MCF 10A (cell line): ENCODE measurements at regions not wholly inside any gene's neighbourhood (a gene's known extent, or its start where the extent isn't known, plus 50 kb on each side); places are given as distances from the start of the nearest gene placed in this dataset.

ENCODE experiments used
- BruUV-seq: library from RNA; stranded (reverse); fragments of 400-500 nt; replicated peaks from 2 replicates; lab custom pipeline; 2021; lab: Mats Ljungman, UMichigan
- CTCF ChIA-PET: fragments of 300-600 bp; sonication (Branson Sonifier 250); formaldehyde crosslinking; extraction: SDS; loops from one replicate; lab custom pipeline; 2021; ENCODE audit warnings: antibody characterized with exemption, inconsistent platforms; lab: Yijun Ruan, JAX
- POLR2A ChIA-PET: fragments of 300-600, 350-650 bp; sonication (Branson Sonifier 250); formaldehyde crosslinking; extraction: SDS; loops from one replicate; lab custom pipeline; 2020; ENCODE audit warnings: antibody characterized with exemption, inconsistent platforms; lab: Yijun Ruan, JAX
- DNase-seq: peaks from one replicate; pipeline ENCODE4 v3.0.0-alpha.2; 2018; ENCODE audit not compliant: unreplicated experiment
- H3K27ac Mint-ChIP-seq: one replicate; pipeline ENCODE4 v1.8.0; 2022; ENCODE audit warnings: mild to moderate bottlenecking, low read depth, mixed read lengths; ENCODE audit not compliant: unreplicated experiment
- H3K27me3 Mint-ChIP-seq: one replicate; pipeline ENCODE4 v1.8.0; 2022; ENCODE audit warnings: mixed read lengths; ENCODE audit not compliant: insufficient read depth, unreplicated experiment
- H3K36me3 Mint-ChIP-seq: one replicate; pipeline ENCODE4 v1.8.0; 2022; ENCODE audit warnings: mild to moderate bottlenecking, moderate library complexity, mixed read lengths; ENCODE audit not compliant: insufficient read depth, unreplicated experiment
- H3K4me1 Mint-ChIP-seq: one replicate; pipeline ENCODE4 v1.8.0; 2022; ENCODE audit warnings: mixed read lengths; ENCODE audit not compliant: insufficient read depth, unreplicated experiment
- H3K4me3 Mint-ChIP-seq: one replicate; pipeline ENCODE4 v1.8.0; 2022; ENCODE audit warnings: mild to moderate bottlenecking, moderate library complexity, mixed read lengths; ENCODE audit not compliant: unreplicated experiment
- H3K9me3 Mint-ChIP-seq: one replicate; pipeline ENCODE4 v1.8.0; 2022; ENCODE audit warnings: mixed read lengths; ENCODE audit not compliant: unreplicated experiment
- intact Hi-C: fragments of 100-400 bp; cut with micrococcal nuclease; formaldehyde crosslinking; loops from 2 replicates; pipeline ENCODE4 v1.14.1; 2022
- TF ChIP-seq, protein P1 (sequence below): fragments of 200-600 bp; IDR thresholded peaks from one replicate; pipeline ENCODE4 v1.8.0; 2022; ENCODE audit warnings: antibody characterized with exemption, mild to moderate bottlenecking; ENCODE audit not compliant: unreplicated experiment

DNA sequence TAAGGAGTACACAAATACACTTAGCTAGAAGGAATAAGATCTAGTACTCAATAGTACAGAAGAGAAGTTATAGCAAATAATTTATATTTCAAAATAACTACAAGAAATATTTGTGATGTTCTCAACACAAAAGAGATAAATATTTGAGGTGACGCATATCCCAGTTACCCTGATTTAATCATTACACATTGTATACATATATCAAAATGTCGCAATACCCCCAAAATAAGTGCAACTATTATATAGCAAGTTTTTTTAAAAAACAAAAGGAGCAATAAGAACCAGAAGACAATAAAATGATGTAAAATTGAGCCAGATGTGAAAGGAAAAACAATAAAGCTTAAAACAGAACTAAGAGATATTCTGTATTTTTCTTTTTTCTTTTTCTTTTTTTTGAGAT is 59.3 kb upstream of the KIAA1217 start:
- Mint-ChIP-seq H3K27ac (no peak overlapping the region), H3K4me1 (no peaks in the 10 kb centered on the region), H3K9me3 (no peaks in the 10 kb centered on the region), H3K4me3 (no peak overlapping the region), H3K36me3 (no peaks in the 10 kb centered on the region), H3K27me3 (peaks cover 40% of the 10 kb centered on the region)
- no TSS peak for BruUV-seq
- TF ChIP-seq, protein P1, sequence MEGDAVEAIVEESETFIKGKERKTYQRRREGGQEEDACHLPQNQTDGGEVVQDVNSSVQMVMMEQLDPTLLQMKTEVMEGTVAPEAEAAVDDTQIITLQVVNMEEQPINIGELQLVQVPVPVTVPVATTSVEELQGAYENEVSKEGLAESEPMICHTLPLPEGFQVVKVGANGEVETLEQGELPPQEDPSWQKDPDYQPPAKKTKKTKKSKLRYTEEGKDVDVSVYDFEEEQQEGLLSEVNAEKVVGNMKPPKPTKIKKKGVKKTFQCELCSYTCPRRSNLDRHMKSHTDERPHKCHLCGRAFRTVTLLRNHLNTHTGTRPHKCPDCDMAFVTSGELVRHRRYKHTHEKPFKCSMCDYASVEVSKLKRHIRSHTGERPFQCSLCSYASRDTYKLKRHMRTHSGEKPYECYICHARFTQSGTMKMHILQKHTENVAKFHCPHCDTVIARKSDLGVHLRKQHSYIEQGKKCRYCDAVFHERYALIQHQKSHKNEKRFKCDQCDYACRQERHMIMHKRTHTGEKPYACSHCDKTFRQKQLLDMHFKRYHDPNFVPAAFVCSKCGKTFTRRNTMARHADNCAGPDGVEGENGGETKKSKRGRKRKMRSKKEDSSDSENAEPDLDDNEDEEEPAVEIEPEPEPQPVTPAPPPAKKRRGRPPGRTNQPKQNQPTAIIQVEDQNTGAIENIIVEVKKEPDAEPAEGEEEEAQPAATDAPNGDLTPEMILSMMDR: no peak
- ChIA-PET CTCF (interaction anchor here (0.7 to 2.2 kb wide), 3 partner anchors 30 to 228 kb away, joined by 3 to 13 read pairs (median 4); no protein-coding TSS in a partner anchor), POLR2A (interaction anchor here (0.6 kb wide), 1 partner anchor 814 kb away, joined by 3 read pairs; no protein-coding TSS in a partner anchor)
- DNase-seq: no peak
- intact Hi-C loops: no loop called here

DNA sequence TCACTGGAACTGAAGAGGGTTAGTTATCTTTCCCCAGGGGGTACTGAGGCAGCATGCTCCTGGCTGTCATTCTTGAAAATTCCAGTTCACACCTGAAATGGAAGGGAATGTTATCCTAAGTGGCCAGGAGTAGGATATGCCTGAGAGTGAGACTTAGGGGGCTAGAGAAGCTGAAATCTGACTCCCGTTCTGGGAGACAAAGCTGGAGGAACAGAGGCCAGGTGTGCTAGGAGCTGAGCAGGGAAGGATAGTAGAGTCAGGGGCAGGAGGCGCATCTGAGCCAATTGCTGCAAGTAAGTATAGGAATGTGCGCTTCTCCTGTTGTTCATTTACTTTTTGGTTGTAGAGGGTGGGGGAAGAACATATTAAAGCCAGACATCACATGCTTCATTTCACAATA is 58.1 kb upstream of the KIAA1217 start:
- TF ChIP-seq, protein P1: no peak
- H3K36me3 Mint-ChIP-seq: no peaks in the 10 kb centered on the region
- CTCF ChIA-PET: interaction anchor here (0.8 to 1.2 kb wide), 3 partner anchors 25 to 47 kb away, joined by 3 to 6 read pairs (median 3); no protein-coding TSS in a partner anchor
- POLR2A ChIA-PET: no interaction called here
- no TSS peak for BruUV-seq
- H3K4me1 Mint-ChIP-seq: no peaks in the 10 kb centered on the region
- intact Hi-C loops: no loop called here
- DNase-seq: no peak
- H3K27me3 Mint-ChIP-seq: peaks cover 43% of the 10 kb centered on the region
- no peak overlapping the region for H3K27ac Mint-ChIP-seq
- no peaks in the 10 kb centered on the region for H3K9me3 Mint-ChIP-seq
- H3K4me3 Mint-ChIP-seq: no peak overlapping the region

DNA sequence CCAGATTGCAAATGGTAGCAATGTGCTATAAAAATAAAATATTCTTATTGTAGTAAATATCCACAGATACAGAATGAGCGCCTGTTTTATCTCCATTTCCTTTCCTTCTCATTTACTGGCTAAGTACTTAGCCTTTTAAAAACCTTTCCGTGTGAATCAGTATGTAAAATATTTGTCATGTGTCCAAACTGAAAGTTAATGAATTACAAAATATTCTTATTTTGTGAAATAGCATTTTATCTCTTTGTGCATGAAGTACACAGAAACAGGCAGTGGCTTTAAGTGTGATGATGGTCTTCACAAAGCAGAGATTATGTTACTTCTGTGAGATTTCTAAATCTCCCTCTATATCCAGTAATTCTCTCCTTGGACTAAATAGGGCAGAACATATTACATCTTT is 56.7 kb upstream of the KIAA1217 start:
- Mint-ChIP-seq H3K4me3 (no peak overlapping the region), H3K36me3 (no peaks in the 10 kb centered on the region), H3K9me3 (no peaks in the 10 kb centered on the region), H3K4me1 (no peaks in the 10 kb centered on the region), H3K27me3 (peaks cover 56% of the 10 kb centered on the region), H3K27ac (no peak overlapping the region)
- BruUV-seq: no TSS peak
- ChIA-PET POLR2A (no interaction called here), CTCF (interaction anchor here (1.4 kb wide), 1 partner anchor 44 kb away, joined by 4 read pairs; no protein-coding TSS in a partner anchor)
- TF ChIP-seq, protein P1: no peak
- no peak for DNase-seq
- intact Hi-C loops: no loop called here

DNA sequence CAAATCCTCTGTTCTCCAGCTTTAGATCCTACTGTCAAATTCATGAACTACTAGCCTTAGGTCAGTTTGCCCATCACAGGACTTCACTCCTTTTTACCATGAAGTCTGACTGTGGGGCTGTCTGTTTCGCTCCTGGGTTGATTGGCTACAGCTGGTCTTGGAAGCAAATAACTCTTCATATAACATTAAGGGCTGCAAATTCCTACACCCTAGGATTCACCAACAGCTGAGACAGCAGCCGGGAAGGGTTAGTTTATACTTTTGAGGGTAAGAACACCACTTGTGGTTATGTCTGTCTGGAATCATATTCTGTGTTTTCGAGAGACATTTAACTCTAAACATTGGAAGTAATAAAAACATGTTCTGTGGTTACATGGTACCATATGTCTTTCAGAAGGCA is 55.9 kb upstream of the KIAA1217 start:
- H3K27me3 Mint-ChIP-seq: peaks cover 56% of the 10 kb centered on the region
- no peak for DNase-seq
- no TSS peak for BruUV-seq
- no peaks in the 10 kb centered on the region for H3K9me3 Mint-ChIP-seq
- POLR2A ChIA-PET: no interaction called here
- TF ChIP-seq, protein P1: no peak
- no peak overlapping the region for H3K4me3 Mint-ChIP-seq
- H3K27ac Mint-ChIP-seq: no peak overlapping the region
- intact Hi-C loops: no loop called here
- no peaks in the 10 kb centered on the region for H3K36me3 Mint-ChIP-seq
- CTCF ChIA-PET: interaction anchor here (1.4 kb wide), 1 partner anchor 43 kb away, joined by 4 read pairs; no protein-coding TSS in a partner anchor
- no peaks in the 10 kb centered on the region for H3K4me1 Mint-ChIP-seq
